ENCODE measurements at regions not wholly inside any gene's neighbourhood (a gene's known extent, or its start where the extent isn't known, plus 50 kb on each side); places are given as distances from the start of the nearest gene placed in this dataset.

GRCh38 chr2:117707874-117708273 lies 106.6 kb upstream of the DDX18 start:
- Histone ChIP-seq H3K4me1 (no peaks in the 10 kb centered on the region), H3K9me3 (no peaks in the 10 kb centered on the region), H3K4me3 (ENCODE audit: low read depth, low read length) (no peak overlapping the region), H3K36me3 (no peaks in the 10 kb centered on the region), H3K27me3 (no peaks in the 10 kb centered on the region)
- no peak for TF ChIP-seq CTCF (IDR thresholded peaks at IDR 0.05; ENCODE audit: low read depth, low read length)
- DNase-seq, result no peak

GRCh38 chr2:117712684-117713083 lies 101.8 kb upstream of the DDX18 start:
- Histone ChIP-seq H3K9me3 (no peaks in the 10 kb centered on the region), H3K27me3 (no peaks in the 10 kb centered on the region), H3K4me1 (peaks cover under 1% of the 10 kb centered on the region), H3K36me3 (no peaks in the 10 kb centered on the region), H3K4me3 (ENCODE audit: low read depth, low read length) (no peak overlapping the region)
- no peak for DNase-seq
- no peak for TF ChIP-seq CTCF (IDR thresholded peaks at IDR 0.05; ENCODE audit: low read depth, low read length)

GRCh38 chr2:117714110-117714509 lies 100.4 kb upstream of the DDX18 start:
- no peak for TF ChIP-seq CTCF (IDR thresholded peaks at IDR 0.05; ENCODE audit: low read depth, low read length)
- Histone ChIP-seq H3K9me3 (no peaks in the 10 kb centered on the region), H3K4me3 (ENCODE audit: low read depth, low read length) (no peak overlapping the region), H3K27me3 (no peaks in the 10 kb centered on the region), H3K4me1 (peaks cover 5% of the 10 kb centered on the region), H3K36me3 (no peaks in the 10 kb centered on the region)
- DNase-seq, result peak; percentile 27

- Histone ChIP-seq H3K27me3 (no peaks in the 10 kb centered on the region), H3K4me1 (peaks cover 5% of the 10 kb centered on the region), H3K9me3 (no peaks in the 10 kb centered on the region), H3K36me3 (no peaks in the 10 kb centered on the region), H3K4me3 (ENCODE audit: low read depth, low read length) (no peak overlapping the region)
- DNase-seq, result no peak
- no peak for TF ChIP-seq CTCF (IDR thresholded peaks at IDR 0.05; ENCODE audit: low read depth, low read length)
Observed at GRCh38 chr2:117714745-117715417, 99.6 kb upstream of the DDX18 start.

- H3K27me3 ChIP-seq, result no peaks in the 10 kb centered on the region
- no peak for TF ChIP-seq CTCF (IDR thresholded peaks at IDR 0.05; ENCODE audit: low read depth, low read length)
Observed at GRCh38 chr2:117716505-117716904, 98.0 kb upstream of the DDX18 start.

GRCh38 chr2:117717072-117717471 lies 97.4 kb upstream of the DDX18 start:
- H3K4me1 ChIP-seq, result peaks cover 5% of the 10 kb centered on the region
- no peak for TF ChIP-seq CTCF (IDR thresholded peaks at IDR 0.05; ENCODE audit: low read depth, low read length)
- H3K4me3 ChIP-seq (ENCODE audit: low read depth, low read length), result no peak overlapping the region; the same call in 1 of the 2 replicates

More at GRCh38 chr2:117716505-117716904, 98.0 kb upstream of the DDX18 start:
- peaks cover 5% of the 10 kb centered on the region for H3K4me1 ChIP-seq
- no peak for DNase-seq
- H3K4me3 ChIP-seq (ENCODE audit: low read depth, low read length), result no peak overlapping the region
- no peaks in the 10 kb centered on the region for H3K9me3 ChIP-seq
- no peaks in the 10 kb centered on the region for H3K36me3 ChIP-seq

More at GRCh38 chr2:117717072-117717471, 97.4 kb upstream of the DDX18 start:
- no peaks in the 10 kb centered on the region for H3K27me3 ChIP-seq
- DNase-seq, result no peak
- H3K9me3 ChIP-seq, result no peaks in the 10 kb centered on the region
- H3K36me3 ChIP-seq, result no peaks in the 10 kb centered on the region
